Mesendoderm (in vitro differentiated cells): ENCODE measurements at regions not wholly inside any gene's neighbourhood (a gene's known extent, or its start where the extent isn't known, plus 50 kb on each side); places are given as distances from the start of the nearest gene placed in this dataset.

Source experiments
- DNase-seq: peaks from one replicate; pipeline ENCODE4 v3.0.0; 2013
- H2AK5ac ChIP-seq: 2 replicates; pipeline ENCODE4 v1.6.1; 2013; ENCODE audit warnings: low read length, inconsistent platforms
- H2BK120ac ChIP-seq: 2 replicates; pipeline ENCODE4 v1.6.1; 2013; ENCODE audit warnings: low read depth, mild to moderate bottlenecking, low read length, moderate library complexity, mixed read lengths
- H2BK15ac ChIP-seq: replicated peaks from 2 replicates; pipeline ENCODE4 v1.6.1; 2013; ENCODE audit warnings: low read depth, mild to moderate bottlenecking, moderate library complexity
- H2BK5ac ChIP-seq: 2 replicates; pipeline ENCODE4 v1.6.1; 2013; ENCODE audit warnings: low read length, inconsistent platforms
- H3K18ac ChIP-seq: 2 replicates; pipeline ENCODE4 v1.6.1; 2013; ENCODE audit warnings: mild to moderate bottlenecking, low read length, mixed read lengths
- H3K23ac ChIP-seq: one replicate; pipeline ENCODE4 v1.6.1; 2013; ENCODE audit warnings: low read length
- H3K27ac ChIP-seq: 2 replicates; pipeline ENCODE4 v1.5.1; 2013; ENCODE audit warnings: low read depth, mild to moderate bottlenecking, inconsistent platforms, low read length, moderate library complexity
- H3K27me3 ChIP-seq: 2 replicates; pipeline ENCODE4 v1.6.1; 2013; ENCODE audit warnings: low read length, control low read depth, mild to moderate bottlenecking, inconsistent platforms; ENCODE audit not compliant: insufficient read depth, poor library complexity
- H3K36me3 ChIP-seq: 2 replicates; pipeline ENCODE4 v1.6.1; 2013; ENCODE audit warnings: low read length, inconsistent platforms; ENCODE audit not compliant: control insufficient read depth, insufficient read depth
- H3K4ac ChIP-seq: one replicate; pipeline ENCODE4 v1.6.1; 2013; ENCODE audit warnings: low read depth, mild to moderate bottlenecking, low read length, moderate library complexity
- H3K4me1 ChIP-seq: 2 replicates; pipeline ENCODE4 v1.6.1; 2013; ENCODE audit warnings: low read depth, low read length, inconsistent platforms; ENCODE audit not compliant: control insufficient read depth
- H3K4me2 ChIP-seq: 2 replicates; pipeline ENCODE4 v1.6.1; 2013; ENCODE audit warnings: low read length
- H3K4me3 ChIP-seq: 2 replicates; pipeline ENCODE4 v1.5.1; 2013; ENCODE audit warnings: mild to moderate bottlenecking, low read length
- H3K56ac ChIP-seq: one replicate; pipeline ENCODE4 v1.6.1; 2013; ENCODE audit warnings: low read length
- H3K79me1 ChIP-seq: 2 replicates; pipeline ENCODE4 v1.6.1; 2013; ENCODE audit warnings: low read length, inconsistent platforms
- H3K79me2 ChIP-seq: 2 replicates; pipeline ENCODE4 v1.6.1; 2013; ENCODE audit warnings: mild to moderate bottlenecking, low read length; ENCODE audit not compliant: control insufficient read depth, insufficient read depth
- H3K9ac ChIP-seq: 2 replicates; pipeline ENCODE4 v1.6.1; 2013; ENCODE audit warnings: low read length, inconsistent platforms
- H4K5ac ChIP-seq: one replicate; pipeline ENCODE4 v1.6.1; 2013; ENCODE audit warnings: low read length
- H4K8ac ChIP-seq: one replicate; pipeline ENCODE4 v1.6.1; 2013; ENCODE audit warnings: low read depth, mild to moderate bottlenecking, control low read depth, low read length, moderate library complexity
- WGBS: extraction: QIAGEN DNeasy Blood & Tissue Kit; methylation state at CpG from one replicate; pipeline ENCODE4 v1.1.7; 2013; ENCODE audit warnings: low lambda C conversion rate, missing lambda C conversion rate; ENCODE audit not compliant: insufficient coverage; ENCODE audit errors: extremely low coverage; 5-methylcytosine and 5-hydroxymethylcytosine counted together

- Histone ChIP-seq H3K79me1 (no peaks in the 10 kb centered on the region), H4K8ac (no peak overlapping the region), H3K79me2 (no peaks in the 10 kb centered on the region), H3K56ac (no peak overlapping the region), H3K27ac (no peak overlapping the region), H3K4me1 (no peaks in the 10 kb centered on the region), H3K36me3 (no peaks in the 10 kb centered on the region), H2AK5ac (no peak overlapping the region), H3K18ac (no peak overlapping the region), H4K5ac (no peak overlapping the region), H3K4ac (no peak overlapping the region), H2BK15ac (no peak overlapping the region), H3K23ac (no peak overlapping the region), H3K9ac (no peak overlapping the region), H2BK120ac (no peak overlapping the region), H2BK5ac (no peak overlapping the region), H3K4me2 (no peak overlapping the region), H3K27me3 (no peaks in the 10 kb centered on the region), H3K4me3 (no peak overlapping the region)
- DNase-seq: no peak
- no CpG with 5 or more reads among the region's 5 CpGs for WGBS
These were observed 130.0 kb upstream of the MC4R start for GRCh38 chr18:60502591-60502990.

- Histone ChIP-seq H2BK15ac (no peak overlapping the region), H3K4ac (no peak overlapping the region), H3K23ac (no peak overlapping the region), H3K4me3 (no peak overlapping the region), H3K18ac (no peak overlapping the region), H3K36me3 (no peaks in the 10 kb centered on the region), H2BK5ac (no peak overlapping the region), H3K4me2 (no peak overlapping the region), H3K27me3 (no peaks in the 10 kb centered on the region), H3K9ac (no peak overlapping the region), H4K8ac (no peak overlapping the region), H3K79me2 (no peaks in the 10 kb centered on the region), H2AK5ac (no peak overlapping the region), H3K79me1 (no peaks in the 10 kb centered on the region), H3K56ac (no peak overlapping the region), H4K5ac (no peak overlapping the region), H3K27ac (no peak overlapping the region), H2BK120ac (no peak overlapping the region), H3K4me1 (no peaks in the 10 kb centered on the region)
- no CpG with 5 or more reads among the region's 2 CpGs for WGBS
- DNase-seq: no peak
These were observed 130.6 kb upstream of the MC4R start for GRCh38 chr18:60503199-60503598.

- Histone ChIP-seq H2BK15ac (no peak overlapping the region), H4K5ac (no peak overlapping the region), H4K8ac (no peak overlapping the region), H2BK120ac (no peak overlapping the region), H2AK5ac (no peak overlapping the region), H3K4me1 (no peaks in the 10 kb centered on the region), H3K36me3 (no peaks in the 10 kb centered on the region), H3K4ac (no peak overlapping the region), H3K79me1 (no peaks in the 10 kb centered on the region), H3K4me3 (no peak overlapping the region), H3K4me2 (no peak overlapping the region), H3K18ac (no peak overlapping the region), H3K79me2 (no peaks in the 10 kb centered on the region), H3K27ac (no peak overlapping the region), H3K23ac (no peak overlapping the region), H3K27me3 (no peaks in the 10 kb centered on the region), H2BK5ac (no peak overlapping the region), H3K9ac (no peak overlapping the region), H3K56ac (no peak overlapping the region)
- no peak for DNase-seq
- WGBS: 100% methylated on average over 1 of the region's 1 CpG
These were observed 133.6 kb upstream of the MC4R start for GRCh38 chr18:60506190-60506589.

- Histone ChIP-seq H3K79me2 (no peaks in the 10 kb centered on the region), H3K23ac (no peak overlapping the region), H4K8ac (no peak overlapping the region), H2BK15ac (no peak overlapping the region), H3K4ac (no peak overlapping the region), H3K79me1 (no peaks in the 10 kb centered on the region), H3K4me2 (no peak overlapping the region), H3K9ac (no peak overlapping the region), H4K5ac (no peak overlapping the region), H3K36me3 (no peaks in the 10 kb centered on the region), H2BK5ac (no peak overlapping the region), H2AK5ac (no peak overlapping the region), H3K56ac (no peak overlapping the region), H2BK120ac (no peak overlapping the region), H3K27ac (no peak overlapping the region), H3K27me3 (no peaks in the 10 kb centered on the region), H3K18ac (no peak overlapping the region), H3K4me3 (no peak overlapping the region), H3K4me1 (no peaks in the 10 kb centered on the region)
- WGBS: no CpG with 5 or more reads among the region's 4 CpGs
- no peak for DNase-seq
These were observed 134.1 kb upstream of the MC4R start for GRCh38 chr18:60506682-60507081.

DNA sequence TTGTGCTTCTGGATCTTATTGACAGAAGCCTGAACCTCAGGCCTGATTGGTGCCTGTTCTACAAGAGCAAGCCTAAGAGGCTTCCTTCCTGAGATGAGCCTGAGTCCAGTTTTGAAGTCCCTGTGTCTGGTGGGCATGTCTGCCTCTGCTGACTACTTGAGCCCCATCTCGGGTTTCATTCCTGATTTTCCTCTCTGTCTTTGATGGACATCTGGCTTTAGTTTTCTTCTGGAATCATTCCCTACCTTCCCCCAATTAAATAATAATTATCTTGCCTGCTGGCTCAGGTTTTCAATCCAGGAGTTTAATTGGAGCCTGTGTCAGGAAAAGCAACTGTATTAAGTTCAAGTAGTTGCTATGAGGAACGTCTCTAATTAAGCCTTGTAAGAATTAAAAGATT is 135.5 kb upstream of the MC4R start:
- no peak overlapping the region for H3K18ac ChIP-seq
- no peak for DNase-seq
- no peak overlapping the region for H3K27ac ChIP-seq
- no peak overlapping the region for H2AK5ac ChIP-seq
- no peak overlapping the region for H2BK15ac ChIP-seq
- H3K36me3 ChIP-seq: no peaks in the 10 kb centered on the region
- H2BK120ac ChIP-seq: no peak overlapping the region
- peak overlapping the region; percentile 31 for H3K4ac ChIP-seq
- H3K27me3 ChIP-seq: no peaks in the 10 kb centered on the region
- no peak overlapping the region for H3K56ac ChIP-seq
- no peak overlapping the region for H2BK5ac ChIP-seq
- no peaks in the 10 kb centered on the region for H3K79me2 ChIP-seq
- no peak overlapping the region for H4K8ac ChIP-seq
- no CpG with 5 or more reads among the region's 2 CpGs for WGBS
- H3K23ac ChIP-seq: no peak overlapping the region
- H3K9ac ChIP-seq: no peak overlapping the region
- no peaks in the 10 kb centered on the region for H3K4me1 ChIP-seq
- H3K4me2 ChIP-seq: no peak overlapping the region
- no peak overlapping the region for H4K5ac ChIP-seq
- H3K79me1 ChIP-seq: no peaks in the 10 kb centered on the region
- no peak overlapping the region for H3K4me3 ChIP-seq

DNA sequence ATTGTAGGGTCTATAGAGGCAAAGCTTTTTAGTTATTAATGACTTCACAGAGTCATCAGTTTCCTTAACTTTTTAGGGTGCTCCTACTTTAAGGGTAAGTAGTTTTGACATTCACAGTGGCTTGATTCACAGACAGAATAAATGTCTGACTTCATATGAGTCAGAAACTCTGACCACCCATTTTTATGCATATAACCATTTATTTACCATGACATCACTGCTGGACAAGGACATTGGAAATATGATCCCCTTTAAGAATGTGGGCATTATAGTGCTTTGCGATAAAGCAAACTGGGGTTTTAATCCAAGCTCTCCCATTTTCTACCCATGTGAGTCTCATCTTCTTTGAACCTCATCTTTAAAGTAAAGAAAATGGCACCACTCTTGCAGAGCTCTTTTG is 162.0 kb upstream of the MC4R start:
- Histone ChIP-seq H2AK5ac (no peak overlapping the region), H3K4ac (no peak overlapping the region), H3K27me3 (no peaks in the 10 kb centered on the region), H2BK120ac (no peak overlapping the region), H3K79me2 (no peaks in the 10 kb centered on the region), H3K18ac (no peak overlapping the region), H3K23ac (no peak overlapping the region), H2BK15ac (no peak overlapping the region), H2BK5ac (no peak overlapping the region), H3K56ac (no peak overlapping the region), H3K4me3 (no peak overlapping the region), H4K5ac (no peak overlapping the region), H3K36me3 (no peaks in the 10 kb centered on the region), H3K79me1 (no peaks in the 10 kb centered on the region), H4K8ac (no peak overlapping the region), H3K9ac (no peak overlapping the region), H3K4me1 (no peaks in the 10 kb centered on the region), H3K27ac (no peak overlapping the region), H3K4me2 (no peak overlapping the region)
- DNase-seq: no peak
- WGBS: no CpG with 5 or more reads among the region's 1 CpG
